ENCODE measurements at regions not wholly inside any gene's neighbourhood (a gene's known extent, or its start where the extent isn't known, plus 50 kb on each side); places are given as distances from the start of the nearest gene placed in this dataset.

GRCh38 chr15:94972314-94972713, 741.0 kb downstream of the MCTP2 start:
- Histone ChIP-seq H3K4me1 (ENCODE audit: insufficient read depth) (peaks cover 19% of the 10 kb centered on the region; the same call in 1 of the 2 replicates), H4K20me1 (replicated peaks; ENCODE audit: insufficient read depth) (no peaks in the 10 kb centered on the region), H3K4me3 (no peak overlapping the region), H2AFZ (peak overlapping the region; percentile 34; the same call in 1 of the 2 replicates), H3K9me2 (ENCODE audit: insufficient read depth) (no peaks in the 10 kb centered on the region), H3K4me2 (no peak overlapping the region), H3F3A (replicated peaks; ENCODE audit: low read depth) (no peaks in the 10 kb centered on the region), H3K27me3 (ENCODE audit: insufficient read depth) (no peaks in the 10 kb centered on the region), H3K79me2 (replicated peaks; ENCODE audit: insufficient read depth) (no peaks in the 10 kb centered on the region), H3K36me3 (ENCODE audit: insufficient read depth) (no peaks in the 10 kb centered on the region), H3K27ac (ENCODE audit: low read depth) (no peak overlapping the region)
- no peak for TF ChIP-seq JUNB (IDR thresholded peaks at IDR 0.05; ENCODE audit: unreplicated experiment)
- no peak for TF ChIP-seq ZNF462 (CRISPR knock-in tag; IDR thresholded peaks at IDR 0.05)
- TF ChIP-seq EZH2 (IDR thresholded peaks at IDR 0.05; ENCODE audit: low read depth, unreplicated experiment), result no peak
- TF ChIP-seq ETS1 (IDR thresholded peaks at IDR 0.05), result no peak
- TF ChIP-seq POLR2AphosphoS5 (IDR thresholded peaks at IDR 0.05; ENCODE audit: low read depth), result no peak
- no peak for TF ChIP-seq ZNF331 (CRISPR knock-in tag; IDR thresholded peaks at IDR 0.05; ENCODE audit: low read depth)
- TF ChIP-seq CREB1 (CRISPR knock-in tag; IDR thresholded peaks at IDR 0.05; ENCODE audit: low read depth), result no peak
- no peak for TF ChIP-seq NANOG (IDR thresholded peaks at IDR 0.05; ENCODE audit: borderline replicate concordance)
- peak overlapping the region; percentile 76 for H3K27ac Mint-ChIP-seq
- DNase-seq (ENCODE audit: low spot score) (peak; percentile 25), ATAC-seq (peak; percentile 63)
- no peak overlapping the region for H3K4me3 Mint-ChIP-seq
- H3K9me3 Mint-ChIP-seq, result no peaks in the 10 kb centered on the region
- peaks cover 3% of the 10 kb centered on the region; the same call in 2 of the 3 replicates for H3K36me3 Mint-ChIP-seq (ENCODE audit: low read depth)
- peaks cover 18% of the 10 kb centered on the region for H3K4me1 Mint-ChIP-seq
- peaks cover 4% of the 10 kb centered on the region for H3K27me3 Mint-ChIP-seq (ENCODE audit: insufficient read depth, low read depth, poor library complexity)
